Progenitor cell of endocrine pancreas (in vitro differentiated cells): ENCODE measurements at regions not wholly inside any gene's neighbourhood (a gene's known extent, or its start where the extent isn't known, plus 50 kb on each side); places are given as distances from the start of the nearest gene placed in this dataset.

Source experiments
- DNase-seq: peaks from one replicate; pipeline ENCODE4 v3.0.0; 2021; ENCODE audit warnings: low spot score; ENCODE audit not compliant: unreplicated experiment
- H3K27ac Mint-ChIP-seq: 2 replicates; pipeline ENCODE4 v1.8.0; 2021; ENCODE audit warnings: mild to moderate bottlenecking, moderate library complexity, mixed read lengths
- H3K27me3 Mint-ChIP-seq: 2 replicates; pipeline ENCODE4 v1.8.0; 2021; ENCODE audit warnings: mixed read lengths
- H3K36me3 Mint-ChIP-seq: 2 replicates; pipeline ENCODE4 v1.8.0; 2022; ENCODE audit warnings: mixed read lengths; ENCODE audit not compliant: insufficient read depth
- H3K4me1 Mint-ChIP-seq: 2 replicates; pipeline ENCODE4 v1.8.0; 2021; ENCODE audit warnings: low read depth, mixed read lengths
- H3K4me3 Mint-ChIP-seq: 2 replicates; pipeline ENCODE4 v1.8.0; 2021; ENCODE audit warnings: low read depth, mild to moderate bottlenecking, moderate library complexity, mixed read lengths
- H3K9me3 Mint-ChIP-seq: 2 replicates; pipeline ENCODE4 v1.8.0; 2021; ENCODE audit warnings: low read depth, mixed read lengths
- TF ChIP-seq, protein P1 (sequence below): fragments of 200-600 bp; sonication (generic); IDR thresholded peaks from one replicate; pipeline ENCODE4 v1.5.0; 2021; ENCODE audit warnings: antibody characterized with exemption, mild to moderate bottlenecking; ENCODE audit not compliant: unreplicated experiment

DNA sequence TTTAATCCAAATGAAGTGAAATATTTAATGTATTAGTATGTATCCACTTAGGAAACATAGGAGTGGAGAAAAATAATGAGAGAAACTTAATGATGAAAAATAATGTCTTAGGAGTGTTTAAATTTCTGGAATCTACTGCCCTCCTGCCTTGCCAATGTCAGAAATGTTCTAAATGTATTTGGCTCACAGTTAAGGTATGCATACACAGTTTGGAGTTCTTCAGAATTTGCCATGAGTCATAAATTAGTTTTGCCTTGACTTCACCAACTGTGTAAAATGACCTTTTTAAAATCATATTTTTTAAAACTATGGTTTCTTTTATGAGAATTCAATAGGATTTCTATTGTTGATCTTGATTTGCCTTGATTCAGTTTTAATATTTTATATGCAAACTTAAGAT, 191.7 kb upstream of the HSF2 start:
- no peaks in the 10 kb centered on the region for H3K4me1 Mint-ChIP-seq
- TF ChIP-seq, protein P1, sequence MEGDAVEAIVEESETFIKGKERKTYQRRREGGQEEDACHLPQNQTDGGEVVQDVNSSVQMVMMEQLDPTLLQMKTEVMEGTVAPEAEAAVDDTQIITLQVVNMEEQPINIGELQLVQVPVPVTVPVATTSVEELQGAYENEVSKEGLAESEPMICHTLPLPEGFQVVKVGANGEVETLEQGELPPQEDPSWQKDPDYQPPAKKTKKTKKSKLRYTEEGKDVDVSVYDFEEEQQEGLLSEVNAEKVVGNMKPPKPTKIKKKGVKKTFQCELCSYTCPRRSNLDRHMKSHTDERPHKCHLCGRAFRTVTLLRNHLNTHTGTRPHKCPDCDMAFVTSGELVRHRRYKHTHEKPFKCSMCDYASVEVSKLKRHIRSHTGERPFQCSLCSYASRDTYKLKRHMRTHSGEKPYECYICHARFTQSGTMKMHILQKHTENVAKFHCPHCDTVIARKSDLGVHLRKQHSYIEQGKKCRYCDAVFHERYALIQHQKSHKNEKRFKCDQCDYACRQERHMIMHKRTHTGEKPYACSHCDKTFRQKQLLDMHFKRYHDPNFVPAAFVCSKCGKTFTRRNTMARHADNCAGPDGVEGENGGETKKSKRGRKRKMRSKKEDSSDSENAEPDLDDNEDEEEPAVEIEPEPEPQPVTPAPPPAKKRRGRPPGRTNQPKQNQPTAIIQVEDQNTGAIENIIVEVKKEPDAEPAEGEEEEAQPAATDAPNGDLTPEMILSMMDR, result no peak
- H3K9me3 Mint-ChIP-seq, result peaks cover 4% of the 10 kb centered on the region
- no peak overlapping the region for H3K27ac Mint-ChIP-seq
- no peak overlapping the region for H3K4me3 Mint-ChIP-seq
- H3K36me3 Mint-ChIP-seq, result no peaks in the 10 kb centered on the region
- H3K27me3 Mint-ChIP-seq, result no peaks in the 10 kb centered on the region
- no peak for DNase-seq

- TF ChIP-seq, protein P1, result no peak
- DNase-seq, result no peak
- Mint-ChIP-seq H3K36me3 (no peaks in the 10 kb centered on the region), H3K27ac (no peak overlapping the region), H3K9me3 (no peaks in the 10 kb centered on the region), H3K4me1 (no peaks in the 10 kb centered on the region), H3K27me3 (no peaks in the 10 kb centered on the region), H3K4me3 (no peak overlapping the region)
Measured at GRCh38 chr6:122214605-122215318, 184.7 kb upstream of the HSF2 start.

DNA sequence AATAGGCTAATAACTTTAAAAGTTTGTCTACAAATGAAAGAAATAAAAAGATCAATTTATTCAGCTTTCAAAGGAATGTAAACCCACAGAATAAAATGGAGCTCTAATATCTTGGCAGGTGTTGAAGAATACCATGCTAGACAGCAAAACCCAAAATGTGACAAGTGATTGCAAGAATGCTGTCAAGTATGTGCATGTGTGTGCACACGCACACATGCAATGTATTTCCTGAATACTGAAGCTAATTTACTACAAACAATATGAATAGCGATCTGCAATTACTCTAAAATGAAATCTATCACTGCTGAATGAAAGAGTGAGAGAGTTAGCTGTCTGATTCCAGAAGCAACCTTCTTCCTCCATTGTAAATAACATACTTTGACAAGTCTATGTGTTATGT, 179.2 kb upstream of the HSF2 start:
- Mint-ChIP-seq H3K27me3 (no peaks in the 10 kb centered on the region), H3K9me3 (no peaks in the 10 kb centered on the region), H3K4me1 (no peaks in the 10 kb centered on the region), H3K27ac (no peak overlapping the region), H3K36me3 (no peaks in the 10 kb centered on the region), H3K4me3 (no peak overlapping the region)
- TF ChIP-seq, protein P1, result no peak
- no peak for DNase-seq

- no peaks in the 10 kb centered on the region for H3K27me3 Mint-ChIP-seq
- H3K36me3 Mint-ChIP-seq, result no peaks in the 10 kb centered on the region
- no peaks in the 10 kb centered on the region for H3K9me3 Mint-ChIP-seq
- no peaks in the 10 kb centered on the region for H3K4me1 Mint-ChIP-seq
- TF ChIP-seq, protein P1, result no peak
- no peak for DNase-seq
- H3K27ac Mint-ChIP-seq, result no peak overlapping the region
- no peak overlapping the region for H3K4me3 Mint-ChIP-seq
Measured at GRCh38 chr6:122222761-122223160, 176.7 kb upstream of the HSF2 start.

DNA sequence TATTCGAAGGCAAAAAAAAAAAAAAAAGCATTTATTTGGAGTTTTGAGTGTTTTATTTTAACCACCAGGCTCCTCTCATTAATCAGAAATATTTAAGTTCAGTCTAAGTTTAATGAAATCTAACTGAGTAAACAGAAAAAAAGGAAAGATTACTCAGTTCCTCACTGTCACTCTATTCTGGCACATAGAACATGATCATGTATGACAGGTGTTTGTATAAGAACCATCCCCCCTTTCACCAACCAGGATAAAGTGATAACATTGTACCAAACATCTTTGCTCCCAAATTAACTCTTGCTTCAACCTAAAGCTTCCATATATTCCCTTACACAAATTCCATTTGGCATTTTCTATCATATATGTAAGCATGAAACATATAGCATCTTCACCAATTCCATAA, 176.2 kb upstream of the HSF2 start:
- Mint-ChIP-seq H3K36me3 (no peaks in the 10 kb centered on the region), H3K9me3 (no peaks in the 10 kb centered on the region), H3K4me3 (no peak overlapping the region), H3K4me1 (no peaks in the 10 kb centered on the region), H3K27me3 (no peaks in the 10 kb centered on the region), H3K27ac (no peak overlapping the region)
- no peak for DNase-seq
- TF ChIP-seq, protein P1, result no peak
